ENCODE measurements at regions not wholly inside any gene's neighbourhood (a gene's known extent, or its start where the extent isn't known, plus 50 kb on each side); places are given as distances from the start of the nearest gene placed in this dataset.

DNA sequence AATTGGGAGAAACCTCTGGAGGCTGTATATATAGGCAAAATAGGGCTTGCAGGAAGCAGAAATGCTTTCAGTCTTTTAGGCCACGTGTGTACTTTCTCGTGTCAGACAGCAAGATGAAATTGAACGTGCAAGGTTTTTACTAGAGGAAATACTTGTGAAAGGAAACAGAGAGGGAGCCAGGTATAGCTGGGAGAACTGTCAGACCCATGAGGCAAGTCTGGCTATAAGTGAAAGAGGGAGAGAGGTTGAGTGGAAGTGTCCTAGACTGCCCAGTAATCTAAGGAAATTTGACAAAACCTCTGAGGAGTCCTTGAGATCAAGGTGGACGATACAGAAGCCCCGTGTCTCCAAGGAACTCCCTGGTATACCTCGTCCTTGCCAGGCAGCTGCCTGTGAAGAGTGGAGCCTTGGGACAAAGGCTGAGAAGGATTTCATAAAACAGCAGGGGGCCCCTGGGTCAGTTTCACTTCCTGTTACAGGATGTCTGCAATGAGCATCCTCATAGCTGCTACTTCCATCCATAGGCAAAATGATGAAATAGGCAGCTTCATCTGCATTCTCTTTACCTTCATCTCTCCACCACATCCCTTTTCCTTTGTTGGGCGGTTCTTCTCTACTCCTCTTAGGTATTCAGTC lies 114.4 kb upstream of the MAP3K7 start:
- no peaks in the 10 kb centered on the region for H3K9me3 ChIP-seq
- intact Hi-C loops (cut with DNase I): no loop called here
- no peaks in the 10 kb centered on the region for H3K36me3 ChIP-seq
- H3K4me3 ChIP-seq: no peak overlapping the region
- TF ChIP-seq, protein P1, sequence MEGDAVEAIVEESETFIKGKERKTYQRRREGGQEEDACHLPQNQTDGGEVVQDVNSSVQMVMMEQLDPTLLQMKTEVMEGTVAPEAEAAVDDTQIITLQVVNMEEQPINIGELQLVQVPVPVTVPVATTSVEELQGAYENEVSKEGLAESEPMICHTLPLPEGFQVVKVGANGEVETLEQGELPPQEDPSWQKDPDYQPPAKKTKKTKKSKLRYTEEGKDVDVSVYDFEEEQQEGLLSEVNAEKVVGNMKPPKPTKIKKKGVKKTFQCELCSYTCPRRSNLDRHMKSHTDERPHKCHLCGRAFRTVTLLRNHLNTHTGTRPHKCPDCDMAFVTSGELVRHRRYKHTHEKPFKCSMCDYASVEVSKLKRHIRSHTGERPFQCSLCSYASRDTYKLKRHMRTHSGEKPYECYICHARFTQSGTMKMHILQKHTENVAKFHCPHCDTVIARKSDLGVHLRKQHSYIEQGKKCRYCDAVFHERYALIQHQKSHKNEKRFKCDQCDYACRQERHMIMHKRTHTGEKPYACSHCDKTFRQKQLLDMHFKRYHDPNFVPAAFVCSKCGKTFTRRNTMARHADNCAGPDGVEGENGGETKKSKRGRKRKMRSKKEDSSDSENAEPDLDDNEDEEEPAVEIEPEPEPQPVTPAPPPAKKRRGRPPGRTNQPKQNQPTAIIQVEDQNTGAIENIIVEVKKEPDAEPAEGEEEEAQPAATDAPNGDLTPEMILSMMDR (IDR thresholded peaks at IDR 0.05): no peak
- no peak for DNase-seq (ENCODE audit: low spot score in 2 of 2)
- no peaks in the 10 kb centered on the region for H3K27me3 ChIP-seq
- H3K4me1 ChIP-seq: no peaks in the 10 kb centered on the region
- H3K27ac ChIP-seq: no peak overlapping the region

DNA sequence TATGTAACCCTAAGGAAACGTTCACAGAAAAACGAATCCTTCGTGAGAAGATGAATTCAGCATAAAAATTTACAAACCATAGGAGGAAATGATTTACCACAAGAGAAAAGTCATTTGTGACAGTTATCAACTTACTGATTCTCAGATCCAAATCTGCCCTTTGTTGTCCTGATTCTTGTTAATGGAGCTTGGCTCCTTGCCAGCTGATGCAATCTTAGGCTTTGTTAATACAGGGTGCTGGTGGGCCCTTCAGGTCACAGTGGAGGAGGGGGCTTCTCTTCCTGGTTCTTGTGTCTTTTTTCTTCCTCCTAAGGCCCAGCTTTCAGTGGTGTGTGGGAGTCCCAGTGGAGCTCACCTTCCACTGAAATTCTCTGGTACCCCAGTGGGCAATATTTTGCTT lies 108.4 kb upstream of the MAP3K7 start:
- H3K4me1 ChIP-seq: no peaks in the 10 kb centered on the region
- H3K9me3 ChIP-seq: no peaks in the 10 kb centered on the region
- no peak for DNase-seq (ENCODE audit: low spot score in 2 of 2)
- no peaks in the 10 kb centered on the region for H3K27me3 ChIP-seq
- intact Hi-C loops (cut with DNase I): no loop called here
- H3K36me3 ChIP-seq: no peaks in the 10 kb centered on the region
- TF ChIP-seq, protein P1 (IDR thresholded peaks at IDR 0.05): no peak
- no peak overlapping the region for H3K27ac ChIP-seq
- no peak overlapping the region for H3K4me3 ChIP-seq

DNA sequence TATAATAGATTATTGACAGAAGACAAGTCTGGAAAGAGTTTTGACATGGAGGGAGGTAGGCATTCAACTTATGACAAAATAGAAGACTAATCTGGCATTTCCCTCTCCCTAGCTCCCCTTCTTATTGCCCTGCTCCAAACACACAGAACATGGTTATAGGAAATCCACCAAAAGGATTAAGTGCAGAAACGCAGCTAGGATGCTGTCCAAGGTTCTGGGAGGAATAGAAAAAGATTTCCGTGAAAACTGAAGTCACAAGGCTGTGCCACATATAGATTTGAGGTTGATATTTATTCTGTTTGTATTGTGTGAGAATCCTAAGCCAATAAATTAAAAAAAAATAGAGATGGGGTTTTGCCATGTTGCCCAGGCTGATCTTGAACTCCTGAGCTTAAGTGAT lies 107.9 kb upstream of the MAP3K7 start:
- Histone ChIP-seq H3K4me1 (no peaks in the 10 kb centered on the region), H3K27ac (no peak overlapping the region), H3K4me3 (no peak overlapping the region), H3K36me3 (no peaks in the 10 kb centered on the region), H3K27me3 (no peaks in the 10 kb centered on the region), H3K9me3 (no peaks in the 10 kb centered on the region)
- no peak for DNase-seq (ENCODE audit: low spot score in 2 of 2)
- TF ChIP-seq, protein P1 (IDR thresholded peaks at IDR 0.05): no peak
- intact Hi-C loops (cut with DNase I): no loop called here

DNA sequence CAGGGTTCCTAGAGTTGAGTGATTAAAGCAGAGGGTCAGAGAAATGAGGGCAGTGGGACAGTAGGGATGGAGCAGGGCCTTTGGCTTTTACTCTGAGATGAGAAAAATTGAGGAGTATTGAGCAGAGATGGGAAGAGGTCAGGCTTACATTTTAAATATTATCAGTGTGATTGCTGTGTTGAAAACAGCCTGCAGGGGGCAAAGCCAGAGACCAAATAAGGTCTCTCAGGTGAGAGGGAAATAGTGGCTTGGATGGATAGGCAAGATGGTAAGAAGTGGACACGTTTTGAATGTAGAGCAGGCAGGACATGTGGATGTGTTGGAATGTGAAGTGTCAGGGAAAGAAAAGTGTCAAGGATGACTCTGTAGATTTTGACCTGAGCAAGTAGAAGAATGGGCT lies 105.0 kb upstream of the MAP3K7 start:
- H3K4me3 ChIP-seq: no peak overlapping the region
- H3K4me1 ChIP-seq: no peaks in the 10 kb centered on the region
- DNase-seq (ENCODE audit: low spot score in 2 of 2): no peak
- no peaks in the 10 kb centered on the region for H3K27me3 ChIP-seq
- TF ChIP-seq, protein P1 (IDR thresholded peaks at IDR 0.05): no peak
- H3K9me3 ChIP-seq: no peaks in the 10 kb centered on the region
- intact Hi-C loops (cut with DNase I): no loop called here
- no peaks in the 10 kb centered on the region for H3K36me3 ChIP-seq
- H3K27ac ChIP-seq: no peak overlapping the region

DNA sequence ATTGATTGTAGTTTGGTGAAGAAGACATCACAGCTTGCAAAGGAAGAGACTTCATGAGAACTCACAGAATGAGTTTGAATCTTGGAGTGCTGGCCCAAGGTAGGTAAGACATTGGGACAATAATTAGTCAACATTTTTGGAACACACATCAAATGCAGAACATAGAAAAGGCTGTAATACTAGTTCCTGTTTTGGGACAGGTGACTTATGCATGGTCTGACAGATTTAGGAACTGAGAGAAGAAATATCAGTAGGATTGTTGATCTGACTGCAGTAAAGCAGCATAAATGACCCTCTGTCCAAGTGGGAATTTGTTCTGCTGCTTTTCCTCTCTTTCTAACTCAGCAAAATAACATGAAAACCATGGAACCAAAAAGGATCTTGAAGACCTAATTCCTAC lies 102.3 kb upstream of the MAP3K7 start:
- Histone ChIP-seq H3K4me1 (no peaks in the 10 kb centered on the region), H3K27ac (no peak overlapping the region), H3K4me3 (no peak overlapping the region), H3K9me3 (no peaks in the 10 kb centered on the region), H3K36me3 (no peaks in the 10 kb centered on the region), H3K27me3 (no peaks in the 10 kb centered on the region)
- TF ChIP-seq, protein P1 (IDR thresholded peaks at IDR 0.05): no peak
- intact Hi-C loops (cut with DNase I): no loop called here
- DNase-seq (ENCODE audit: low spot score in 2 of 2): no peak
